Adrenal gland (tissue), 9 donors: ENCODE measurements at regions not wholly inside any gene's neighbourhood (a gene's known extent, or its start where the extent isn't known, plus 50 kb on each side); places are given as distances from the start of the nearest gene placed in this dataset.

Experiments
- DNase-seq, 7 donors: peaks; one replicate each; pipeline ENCODE4 v3.0.0-alpha.2; 2019 to 2020
- H3K27ac ChIP-seq, 5 donors: fragments of 200-600 bp; sonication (generic) in 4 of 5; 1 replicate in 3 of 5; 2 replicates in 2 of 5; pipeline versions ENCODE4 v1.5.1 to v1.8.0; 2016 to 2020; ENCODE audit warnings: mild to moderate bottlenecking in 1 of 5
- H3K27me3 ChIP-seq: fragments of 200-600 bp; 2 replicates; pipeline ENCODE4 v1.8.0; 2021
- H3K36me3 ChIP-seq, 2 donors: fragments of 200-600 bp; replicated peaks in 1 of 2; 1 replicate in 1 of 2; 2 replicates in 1 of 2; pipeline versions ENCODE4 v1.5.1 to v1.8.0; 2018 to 2022
- H3K4me1 ChIP-seq, 2 donors: fragments of 200-600 bp; replicated peaks in 1 of 2; 1 replicate in 1 of 2; 2 replicates in 1 of 2; pipeline versions ENCODE4 v1.5.1 to v1.8.0; 2018 to 2021
- H3K4me3 ChIP-seq, 4 donors: fragments of 200-600 bp; sonication (generic) in 3 of 4; one replicate each; pipeline ENCODE4 v1.5.1; 2016 to 2018
- H3K9me3 ChIP-seq, 3 donors: fragments of 200-600 bp; sonication (generic) in 1 of 3; replicated peaks in 1 of 3; 1 replicate in 2 of 3; 2 replicates in 1 of 3; pipeline versions ENCODE4 v1.5.1 to v1.8.0; 2016 to 2021
- POLR2A ChIP-seq, 2 donors: fragments of 450-650 bp; IDR thresholded peaks; one replicate each; pipeline ENCODE4 v1.6.1; 2017; ENCODE audit warnings: antibody characterized with exemption in 2 of 2, mild to moderate bottlenecking in 2 of 2, moderate library complexity in 1 of 2
- WGBS, 4 donors: extraction: QIAGEN DNeasy Blood & Tissue Kit in 2 of 4; methylation state at CpG; one replicate each; pipeline versions ENCODE4 v1.1.5 to v1.1.7; 2013 to 2017; 5-methylcytosine and 5-hydroxymethylcytosine counted together
- intact Hi-C, 2 donors: fragments of 100-400 bp; cut with DNase I; formaldehyde crosslinking; loops; one replicate each; pipeline versions ENCODE4 v1.14.1 to v1.15.0; 2022 to 2023
- TF ChIP-seq, protein P1 (sequence below), 6 experiments: fragments of 450-650 bp in 4 of 6; fragments of 200-600 bp in 2 of 6; sonication (generic) in 1 of 6; IDR thresholded peaks; 1 replicate in 5 of 6; 2 replicates in 1 of 6; pipeline versions ENCODE4 v1.5.1 to v1.8.0; 2016 to 2021; ENCODE audit warnings: antibody characterized with exemption in 6 of 6, mild to moderate bottlenecking in 2 of 6, moderate library complexity in 1 of 6
- donor health status: healthy with polysubstance abuse.
- donor health status: Bipolar disorder and iron deficiency.
- donor health status: DM: yes; HTN: yes; CAD: no.
- donor health status: DM: no; HTN: no; CAD: no.
- donor health status: DM: no; HTN: no; CAD: no.

- 76 to 84% (median 81%) methylated on average over 3 of the region's 3 CpGs for WGBS, 4 donors
- TF ChIP-seq, protein P1, sequence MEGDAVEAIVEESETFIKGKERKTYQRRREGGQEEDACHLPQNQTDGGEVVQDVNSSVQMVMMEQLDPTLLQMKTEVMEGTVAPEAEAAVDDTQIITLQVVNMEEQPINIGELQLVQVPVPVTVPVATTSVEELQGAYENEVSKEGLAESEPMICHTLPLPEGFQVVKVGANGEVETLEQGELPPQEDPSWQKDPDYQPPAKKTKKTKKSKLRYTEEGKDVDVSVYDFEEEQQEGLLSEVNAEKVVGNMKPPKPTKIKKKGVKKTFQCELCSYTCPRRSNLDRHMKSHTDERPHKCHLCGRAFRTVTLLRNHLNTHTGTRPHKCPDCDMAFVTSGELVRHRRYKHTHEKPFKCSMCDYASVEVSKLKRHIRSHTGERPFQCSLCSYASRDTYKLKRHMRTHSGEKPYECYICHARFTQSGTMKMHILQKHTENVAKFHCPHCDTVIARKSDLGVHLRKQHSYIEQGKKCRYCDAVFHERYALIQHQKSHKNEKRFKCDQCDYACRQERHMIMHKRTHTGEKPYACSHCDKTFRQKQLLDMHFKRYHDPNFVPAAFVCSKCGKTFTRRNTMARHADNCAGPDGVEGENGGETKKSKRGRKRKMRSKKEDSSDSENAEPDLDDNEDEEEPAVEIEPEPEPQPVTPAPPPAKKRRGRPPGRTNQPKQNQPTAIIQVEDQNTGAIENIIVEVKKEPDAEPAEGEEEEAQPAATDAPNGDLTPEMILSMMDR (IDR thresholded peaks at IDR 0.05), result no peak
- TF ChIP-seq POLR2A (IDR thresholded peaks at IDR 0.05), result no peak
Measured at GRCh38 chr2:176959614-176960013, 253.0 kb upstream of the HNRNPA3 start.

DNA sequence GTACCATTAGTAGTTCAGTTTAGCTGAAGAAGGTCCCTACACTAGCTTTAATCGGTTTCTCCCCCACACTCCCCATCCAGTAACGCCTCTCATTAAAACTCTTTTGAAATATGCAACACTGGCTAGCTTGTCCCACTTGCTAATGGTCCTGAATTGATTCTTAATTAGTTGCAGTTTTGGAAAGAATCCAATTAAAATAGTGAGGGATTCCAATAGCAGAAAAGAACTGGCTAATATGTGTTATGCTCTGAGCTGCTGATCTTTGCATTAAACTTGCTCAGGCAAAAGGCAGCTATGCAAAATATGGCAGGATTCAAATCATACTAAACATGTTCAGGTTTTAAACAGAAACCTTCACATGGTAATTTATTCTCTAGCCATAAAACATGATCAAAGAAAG lies 252.5 kb upstream of the HNRNPA3 start:
- DNase-seq, result no peak
- Histone ChIP-seq H3K27ac (no peak overlapping the region), H3K9me3 (no peaks in the 10 kb centered on the region), H3K4me3 (no peak overlapping the region), H3K27me3 (no peaks in the 10 kb centered on the region), H3K4me1 (no peaks in the 10 kb centered on the region), H3K36me3 (no peaks in the 10 kb centered on the region)
- 80 to 97% (median 86%) methylated on average over 2 of the region's 2 CpGs for WGBS, 4 donors
- intact Hi-C loops, result no loop called here
- TF ChIP-seq, protein P1 (IDR thresholded peaks at IDR 0.05), result no peak
- no peak for TF ChIP-seq POLR2A (IDR thresholded peaks at IDR 0.05)

More at GRCh38 chr2:176959614-176960013, 253.0 kb upstream of the HNRNPA3 start:
- intact Hi-C loops, result no loop called here
- H3K9me3 ChIP-seq, result no peaks in the 10 kb centered on the region
- H3K4me1 ChIP-seq, result no peaks in the 10 kb centered on the region
- H3K36me3 ChIP-seq, result no peaks in the 10 kb centered on the region
- DNase-seq, result no peak
- H3K27ac ChIP-seq, result no peak overlapping the region
- no peaks in the 10 kb centered on the region for H3K27me3 ChIP-seq
- H3K4me3 ChIP-seq, result no peak overlapping the region

- H3K4me3 ChIP-seq, result no peak overlapping the region
- no peak overlapping the region for H3K27ac ChIP-seq
- H3K36me3 ChIP-seq, result no peaks in the 10 kb centered on the region
- H3K27me3 ChIP-seq, result no peaks in the 10 kb centered on the region
- no peaks in the 10 kb centered on the region for H3K4me1 ChIP-seq
- TF ChIP-seq, protein P1 (IDR thresholded peaks at IDR 0.05), result no peak
- TF ChIP-seq POLR2A (IDR thresholded peaks at IDR 0.05), result no peak
- WGBS, 4 donors, result 36 to 49% (median 40%) methylated on average over 7 of the region's 7 CpGs
- intact Hi-C loops, result no loop called here
- H3K9me3 ChIP-seq, result no peaks in the 10 kb centered on the region
- peak in 6 of 7 donors; percentile 13 to 27 (median 24) for DNase-seq
Measured at GRCh38 chr2:176960736-176961520, 251.7 kb upstream of the HNRNPA3 start.

- DNase-seq, result no peak
- TF ChIP-seq POLR2A (IDR thresholded peaks at IDR 0.05), result no peak
- TF ChIP-seq, protein P1 (IDR thresholded peaks at IDR 0.05), result no peak
- no peaks in the 10 kb centered on the region for H3K9me3 ChIP-seq
- H3K27ac ChIP-seq, result no peak overlapping the region
- 77 to 88% (median 86%) methylated on average over 11 of the region's 11 CpGs for WGBS, 4 donors
- H3K4me1 ChIP-seq, result no peaks in the 10 kb centered on the region
- intact Hi-C loops, result no loop called here
- no peaks in the 10 kb centered on the region for H3K36me3 ChIP-seq
- H3K4me3 ChIP-seq, result no peak overlapping the region
- no peaks in the 10 kb centered on the region for H3K27me3 ChIP-seq
Measured at GRCh38 chr2:176961775-176962619, 250.6 kb upstream of the HNRNPA3 start.
